ENCODE measurements at regions not wholly inside any gene's neighbourhood (a gene's known extent, or its start where the extent isn't known, plus 50 kb on each side); places are given as distances from the start of the nearest gene placed in this dataset.

GRCh38 chr5:126269511-126269910, 153.7 kb upstream of the GRAMD2B start (continued):
- TF ChIP-seq SMAD3 (CRISPR knock-in tag; IDR thresholded peaks at IDR 0.05) (no peak), ZBTB26 (CRISPR knock-in tag; IDR thresholded peaks at IDR 0.05; ENCODE audit: borderline replicate concordance) (no peak)

- no TSS peak for BruUV-seq (replicated peaks)
- Histone ChIP-seq H3K4me3 (replicated peaks in 1 of 3; ENCODE audit: insufficient read depth in 1 of 3, low read depth in 2 of 3, low read length in 3 of 3) (no peak overlapping the region), H3K4me2 (ENCODE audit: low read depth, low read length) (no peak overlapping the region), H3K9me3 (ENCODE audit: low read length) (no peaks in the 10 kb centered on the region), H3K9ac (ENCODE audit: insufficient read depth, low read depth, low read length) (no peak overlapping the region), H3K4me1 (ENCODE audit: insufficient read depth, low read length) (peaks cover 12% of the 10 kb centered on the region), H3K79me2 (ENCODE audit: insufficient read depth, low read length) (no peaks in the 10 kb centered on the region), H3K27me3 (ENCODE audit: control insufficient read depth in 1 of 2, insufficient read depth in 2 of 2, low read length in 2 of 2) (no peaks in the 10 kb centered on the region), H2AFZ (ENCODE audit: low read length) (no peak overlapping the region), H4K20me1 (ENCODE audit: insufficient read depth, low read length) (no peaks in the 10 kb centered on the region), H3K36me3 (replicated peaks in 1 of 2; ENCODE audit: control insufficient read depth in 1 of 2, insufficient read depth in 2 of 2, low read length in 2 of 2) (no peaks in the 10 kb centered on the region), H3K27ac (ENCODE audit: extremely low read length, insufficient read depth, low read length) (no peak overlapping the region)
- no peak for ATAC-seq
- CTCF ChIA-PET (ENCODE audit: low intra/inter-chr PET ratio, low total read pairs), result no interaction called here
- in situ Hi-C loops (cut with HindIII; ENCODE audit: extremely low pct_ligation_motif_present, low pct_unique_long_range_greater_than_20kb) (no loop called here), intact Hi-C loops (cut with micrococcal nuclease; ENCODE audit: unreplicated experiment) (no loop called here)
- WGBS (ENCODE audit: low lambda C conversion rate), result 71% methylated on average over 3 of the region's 3 CpGs
- no peak for FAIRE-seq
- DNase-seq (ENCODE audit: low spot score), result no peak
- POLR2A ChIA-PET, result no interaction called here
- no peak for TF ChIP-seq RAD51 (IDR thresholded peaks at IDR 0.05; ENCODE audit: borderline replicate concordance)
- TF ChIP-seq HDAC6 (IDR thresholded peaks at IDR 0.05; ENCODE audit: low read depth, low read length), result no peak
- TF ChIP-seq AKNA (CRISPR knock-in tag; IDR thresholded peaks at IDR 0.05; ENCODE audit: borderline replicate concordance), result no peak
- no peak for TF ChIP-seq PITX1 (CRISPR knock-in tag; IDR thresholded peaks at IDR 0.05)
- TF ChIP-seq ZNF552 (CRISPR knock-in tag; IDR thresholded peaks at IDR 0.05; ENCODE audit: borderline replicate concordance), result no peak
- TF ChIP-seq ZNF333 (CRISPR knock-in tag; IDR thresholded peaks at IDR 0.05; ENCODE audit: borderline replicate concordance), result no peak
Observed at GRCh38 chr5:126271141-126271540, 152.1 kb upstream of the GRAMD2B start.

Data from HepG2 (cell line).